ENCODE measurements at regions not wholly inside any gene's neighbourhood (a gene's known extent, or its start where the extent isn't known, plus 50 kb on each side); places are given as distances from the start of the nearest gene placed in this dataset.

DNA sequence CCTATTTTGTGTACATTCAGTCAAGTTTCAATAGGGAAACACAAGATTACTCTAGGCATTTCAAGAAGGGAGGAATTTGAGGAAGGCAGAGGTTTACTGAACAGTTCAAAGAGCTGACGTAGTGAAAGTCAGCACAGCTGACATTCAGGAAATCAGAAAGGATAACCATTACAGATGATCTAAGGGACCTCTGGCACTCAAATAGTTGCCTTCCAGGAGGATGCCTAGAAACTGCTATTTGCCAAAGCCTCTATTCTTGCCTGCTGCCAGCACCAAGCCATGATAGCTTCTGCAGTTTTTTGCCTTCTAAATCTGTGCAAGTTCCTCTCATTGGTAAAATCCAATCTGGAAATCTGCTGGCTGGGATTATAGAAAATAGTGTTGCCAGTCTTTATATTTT lies 373.1 kb downstream of the CSNK1G3 start:
- no peak for DNase-seq

- DNase-seq, result no peak
These were observed 371.0 kb downstream of the CSNK1G3 start for GRCh38 chr5:123882965-123883345.

- no peak for DNase-seq
These were observed 370.5 kb downstream of the CSNK1G3 start for GRCh38 chr5:123882319-123882964.

- DNase-seq, result no peak
These were observed 369.8 kb downstream of the CSNK1G3 start for GRCh38 chr5:123881759-123882244.

- no peak for DNase-seq
These were observed 368.9 kb downstream of the CSNK1G3 start for GRCh38 chr5:123880875-123881274.

DNA sequence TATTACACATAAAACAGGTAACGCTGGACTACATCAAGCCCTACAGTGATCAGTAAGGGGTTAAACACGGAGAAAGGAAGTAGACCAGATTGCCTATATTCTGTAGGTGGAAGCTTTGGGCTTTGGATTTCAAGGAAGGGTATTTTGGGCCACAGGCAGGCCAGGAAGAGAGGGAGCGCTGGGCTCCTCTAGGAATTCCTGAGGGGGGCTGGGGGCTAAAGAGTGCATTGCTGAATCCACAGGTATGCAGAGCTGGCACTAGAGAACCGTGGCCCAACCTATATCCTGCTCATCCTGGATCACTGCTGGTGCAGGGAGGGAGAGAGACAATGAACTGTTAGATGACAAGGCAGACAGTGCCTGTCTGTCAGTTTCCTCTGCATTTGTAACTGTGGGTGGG lies 367.1 kb downstream of the CSNK1G3 start:
- no peak for DNase-seq

DNA sequence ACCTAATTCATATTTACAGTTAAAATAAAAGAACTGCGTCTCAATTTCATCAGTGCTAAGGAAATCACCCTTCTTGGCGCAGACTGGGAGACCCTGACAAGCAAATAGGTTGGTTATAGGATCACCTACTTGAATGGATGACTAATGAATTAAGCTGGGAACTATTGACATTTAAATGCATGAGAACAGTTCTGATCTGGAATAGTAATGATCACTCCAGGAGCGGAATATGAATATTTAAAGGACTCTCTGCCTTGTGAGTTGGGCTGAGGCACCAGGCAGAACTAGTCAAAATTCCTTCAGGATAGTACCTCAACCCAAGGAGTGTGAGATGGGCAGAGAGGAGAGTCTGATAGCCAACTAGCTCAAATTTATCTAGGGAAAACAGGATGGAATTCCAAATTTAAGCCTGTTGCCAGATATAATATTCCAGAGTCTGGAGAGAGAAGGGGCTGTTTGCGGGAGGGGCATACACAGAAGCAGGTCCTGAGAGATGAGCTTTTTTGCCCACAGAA lies 364.4 kb downstream of the CSNK1G3 start:
- no peak for DNase-seq

- no peak for DNase-seq
These were observed 363.7 kb downstream of the CSNK1G3 start for GRCh38 chr5:123875561-123876275.

- DNase-seq, result no peak
These were observed 362.7 kb downstream of the CSNK1G3 start for GRCh38 chr5:123874600-123875201.

DNA sequence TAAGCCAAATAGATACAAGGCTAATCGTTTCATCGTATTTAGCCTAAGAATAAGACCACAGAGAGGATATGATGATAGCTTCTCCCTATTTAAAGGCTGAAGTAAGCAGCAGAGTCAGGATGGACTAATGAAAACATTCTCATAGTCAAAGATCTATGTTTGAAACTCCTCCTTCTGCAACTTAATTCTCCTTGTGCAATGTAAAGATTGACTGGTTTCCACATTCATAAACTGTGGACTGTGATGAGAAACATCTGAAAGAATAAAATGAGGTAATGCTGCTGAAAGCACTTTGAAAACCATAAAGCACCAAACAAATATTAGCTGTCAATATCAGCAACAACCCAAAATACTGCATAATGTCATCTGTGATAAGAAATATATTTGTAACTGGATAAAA lies 361.9 kb downstream of the CSNK1G3 start:
- no peak for DNase-seq

DNA sequence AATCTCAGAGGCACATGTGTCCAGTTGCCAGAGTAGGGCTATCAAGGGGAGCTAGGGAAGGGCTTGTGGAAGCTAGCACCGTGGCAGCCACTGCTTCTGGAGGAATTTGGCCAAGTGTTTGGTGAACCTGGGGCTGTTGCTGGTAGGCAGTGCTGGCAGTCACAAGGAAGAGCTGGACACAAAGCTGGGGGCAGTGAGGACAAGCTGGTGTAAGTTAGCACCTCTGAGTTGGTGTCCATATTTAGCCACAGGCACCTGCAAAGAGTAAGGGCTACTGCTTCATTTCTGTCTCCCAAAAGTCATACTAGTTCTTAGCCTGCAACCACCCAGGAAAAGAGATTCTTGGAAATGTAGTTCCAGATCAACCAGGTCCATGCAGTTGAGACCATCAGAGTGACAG lies 359.4 kb downstream of the CSNK1G3 start:
- no peak for DNase-seq

DNA sequence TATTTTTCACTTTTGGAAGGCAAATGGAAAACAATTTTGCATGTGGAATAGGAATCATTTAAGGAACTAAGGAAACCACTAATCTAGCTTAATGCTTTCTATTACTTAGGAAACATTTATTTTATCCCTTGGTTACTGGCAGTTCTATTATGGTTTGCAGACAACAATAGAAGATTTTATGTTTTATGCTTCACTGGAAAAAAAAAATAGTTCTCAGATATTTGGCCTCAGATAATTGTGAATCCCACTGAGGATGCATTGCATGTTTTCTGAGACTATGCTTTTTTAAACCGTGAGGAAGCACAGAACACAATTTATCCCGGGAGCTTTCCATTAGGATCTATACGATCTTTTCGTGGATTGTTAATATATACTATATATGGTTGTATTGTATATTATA lies 356.9 kb downstream of the CSNK1G3 start:
- DNase-seq, result no peak

DNA sequence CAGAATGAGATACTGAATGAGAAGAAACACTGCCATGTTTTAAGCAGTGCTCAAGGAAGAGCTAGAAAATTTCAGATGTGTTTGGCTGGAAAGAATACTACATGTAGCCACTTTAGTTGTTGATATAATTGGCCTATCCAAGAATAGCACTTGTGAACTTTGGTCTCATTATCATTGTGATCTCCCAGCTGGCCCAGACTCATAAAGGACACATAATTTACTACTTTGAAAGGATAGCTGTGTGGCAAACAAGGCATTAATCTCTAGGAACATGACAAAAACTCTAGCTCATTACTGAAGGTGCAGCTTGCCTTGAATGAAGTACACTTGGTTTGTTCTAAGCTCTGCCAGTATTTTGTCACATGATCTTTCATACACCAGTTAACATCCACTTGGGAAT lies 356.3 kb downstream of the CSNK1G3 start:
- no peak for DNase-seq

- DNase-seq, result no peak
These were observed 353.7 kb downstream of the CSNK1G3 start for GRCh38 chr5:123865641-123866040.

DNA sequence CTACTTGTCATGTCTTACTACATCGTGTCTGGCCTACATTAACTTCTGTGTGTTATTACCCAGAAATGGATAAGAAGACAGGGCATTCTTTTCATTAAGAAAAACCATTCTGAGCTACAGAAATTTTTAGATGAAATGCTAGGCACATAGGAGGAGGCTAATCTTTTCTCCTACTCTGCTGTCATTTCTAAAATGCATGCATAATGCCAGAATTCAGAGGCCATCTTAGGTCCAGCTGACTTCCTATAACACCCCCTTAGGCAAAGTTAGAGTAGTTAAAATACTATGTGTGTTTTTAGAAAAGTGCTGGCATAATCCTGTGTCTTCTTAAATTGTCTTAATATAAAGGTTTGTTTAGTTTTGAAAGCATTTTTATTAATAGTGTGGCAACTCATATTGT lies 352.6 kb downstream of the CSNK1G3 start:
- no peak for DNase-seq

DNA sequence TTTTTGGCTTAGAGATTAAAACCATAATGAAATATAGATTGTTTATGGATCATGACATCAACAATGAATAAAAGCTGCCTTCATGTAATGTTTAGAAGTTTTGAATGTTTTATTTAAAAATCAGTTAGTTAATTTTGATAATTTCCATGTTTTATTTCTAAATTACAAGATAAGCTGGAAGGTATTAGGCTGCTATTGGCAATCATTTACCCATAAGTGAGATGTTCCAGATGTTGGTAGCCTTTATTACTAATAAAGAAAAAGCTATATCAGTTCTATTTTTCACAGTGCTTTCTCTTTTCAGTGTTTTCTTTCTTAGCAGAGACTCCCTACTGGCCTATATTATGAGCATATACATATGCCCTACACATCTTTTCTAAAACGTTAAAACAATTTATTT lies 347.0 kb downstream of the CSNK1G3 start:
- DNase-seq, result no peak

DNA sequence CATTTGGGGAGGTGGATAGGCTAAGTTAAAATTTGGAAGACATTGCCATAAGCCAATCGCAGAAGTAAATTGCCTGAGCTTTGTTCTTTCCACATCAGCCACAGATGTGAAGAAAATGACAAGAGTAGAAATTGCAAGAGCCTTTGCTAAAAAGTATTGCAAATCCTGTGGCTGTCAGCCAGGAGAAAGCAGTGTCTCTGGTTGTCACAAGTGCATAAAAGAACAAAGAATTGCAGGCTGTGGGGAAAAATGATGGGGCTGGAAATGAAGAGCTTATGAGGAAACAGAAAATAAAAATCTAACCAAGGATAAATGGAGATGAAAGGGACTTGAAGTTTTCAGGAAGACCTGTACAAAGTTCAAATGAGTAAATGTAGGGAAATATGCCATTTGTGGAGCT lies 344.8 kb downstream of the CSNK1G3 start:
- DNase-seq, result no peak

DNA sequence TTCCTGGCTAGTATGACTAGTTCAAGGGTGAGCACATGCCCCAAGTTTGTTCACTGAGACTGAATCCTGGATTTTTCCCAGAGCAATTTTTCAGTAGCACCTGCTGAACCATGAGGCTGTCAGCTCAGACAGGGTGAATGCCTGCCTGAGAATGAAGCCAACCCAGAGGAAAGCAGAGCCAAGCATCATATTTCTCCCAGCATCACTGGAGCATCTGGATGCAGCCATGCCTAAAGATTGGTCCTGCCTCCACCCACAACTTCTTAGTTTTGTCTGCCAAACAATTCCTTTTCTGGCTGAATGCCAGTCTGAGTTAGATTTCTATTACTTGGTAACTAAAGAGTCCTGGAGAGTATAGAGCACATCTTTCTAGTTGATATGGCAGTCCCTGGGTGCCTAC lies 343.6 kb downstream of the CSNK1G3 start:
- no peak for DNase-seq

DNA sequence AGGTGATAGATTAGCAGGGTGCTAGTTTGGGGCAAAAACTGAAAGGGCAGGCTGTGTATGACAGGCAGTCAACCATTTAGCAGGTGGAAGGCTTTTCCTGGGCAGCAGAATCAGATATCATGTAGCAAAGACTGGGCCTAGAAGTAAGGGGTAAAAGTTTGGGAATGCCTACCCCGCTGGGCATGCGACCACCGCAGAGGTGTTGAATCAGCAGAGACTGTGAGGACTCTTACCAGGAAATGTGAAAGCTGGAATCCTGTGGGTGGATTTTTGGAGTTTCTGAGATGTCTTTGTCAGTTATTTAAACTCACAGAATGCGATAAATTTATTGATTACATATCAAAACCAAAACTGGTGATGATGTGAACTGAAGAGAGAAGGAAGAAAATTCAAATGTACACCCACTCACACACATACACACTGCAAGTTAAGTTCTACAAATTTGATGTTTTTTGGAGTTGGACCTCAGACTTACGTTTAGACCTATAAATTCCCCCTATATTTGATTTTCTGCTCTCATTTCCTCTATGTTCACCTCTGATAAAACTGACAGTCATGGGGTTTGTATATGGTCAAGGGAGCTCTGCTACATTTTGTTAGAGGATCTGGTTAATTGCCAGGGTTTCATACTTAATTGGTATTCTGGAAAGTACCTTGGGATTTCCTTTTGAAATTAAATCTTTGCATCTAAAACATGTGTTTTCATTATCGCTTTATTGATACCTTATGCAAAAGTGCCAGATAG lies 333.6 kb downstream of the CSNK1G3 start:
- DNase-seq, result no peak

GRCh38 chr5:123844873-123845272 lies 332.9 kb downstream of the CSNK1G3 start:
- DNase-seq, result no peak

GRCh38 chr5:123835421-123835820 lies 323.4 kb downstream of the CSNK1G3 start:
- DNase-seq, result no peak

- DNase-seq, result no peak
These were observed 318.6 kb downstream of the CSNK1G3 start for GRCh38 chr5:123830575-123830974.

DNA sequence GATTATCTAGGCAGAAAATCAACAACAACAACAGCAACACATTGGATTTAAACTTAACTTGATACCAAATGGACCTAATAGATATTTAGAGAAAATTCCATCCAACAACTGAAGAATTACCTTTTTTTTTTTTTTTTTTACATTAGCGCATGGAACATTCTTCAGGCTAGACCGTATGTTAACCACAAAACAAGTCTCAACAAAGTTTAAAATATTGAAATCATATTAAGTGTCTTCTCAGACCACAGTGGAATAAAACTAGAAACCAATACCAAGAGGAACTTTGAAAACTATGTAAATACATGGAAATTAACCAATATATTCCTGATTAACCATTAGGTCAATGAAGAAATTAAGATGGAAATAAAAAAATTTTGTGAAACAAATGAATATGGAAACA lies 315.8 kb downstream of the CSNK1G3 start:
- no peak for DNase-seq
